HEK293 (cell line): ENCODE measurements at regions not wholly inside any gene's neighbourhood (a gene's known extent, or its start where the extent isn't known, plus 50 kb on each side); places are given as distances from the start of the nearest gene placed in this dataset.

Experiments
- CTCF ChIA-PET: fragments of 350-600 bp; formaldehyde crosslinking; extraction: SDS; loops from one replicate; lab custom pipeline; 2021; ENCODE audit warnings: antibody characterized with exemption; lab: Yijun Ruan, JAX
- POLR2A ChIA-PET: fragments of 300-600 bp; formaldehyde crosslinking; extraction: SDS; loops from one replicate; lab custom pipeline; 2020; ENCODE audit warnings: antibody characterized with exemption, inconsistent platforms; lab: Yijun Ruan, JAX
- H3K27ac ChIP-seq: fragments of 200-500 bp; sonication (Bioruptor generic); 2 replicates; pipeline ENCODE4 v1.5.1; 2014; ENCODE audit warnings: low read depth, low read length, control low read depth, inconsistent platforms; ENCODE audit errors: extremely low read depth
- H3K36me3 ChIP-seq, 2 experiments: fragments of 200-500 bp in 1 of 2; sonication (Bioruptor generic) in 1 of 2; 1 replicate in 1 of 2; 2 replicates in 1 of 2; pipeline ENCODE4 v1.5.1; 2014 to 2017; ENCODE audit warnings: inconsistent platforms in 2 of 2, low read length in 2 of 2; ENCODE audit not compliant: control insufficient read depth in 2 of 2, insufficient read depth in 1 of 2
- H3K4me1 ChIP-seq: fragments of 200-500 bp; sonication (Bioruptor generic); 2 replicates; pipeline ENCODE4 v1.5.1; 2014; ENCODE audit warnings: mild to moderate bottlenecking, low read length, inconsistent platforms; ENCODE audit not compliant: control insufficient read depth, insufficient read depth
- H3K4me3 ChIP-seq: 2 replicates; pipeline ENCODE4 v1.5.1; 2011; ENCODE audit warnings: low read depth, mild to moderate bottlenecking, control low read depth, low read length, moderate library complexity
- H3K9me3 ChIP-seq: fragments of 200-500 bp; sonication (Bioruptor generic); 2 replicates; pipeline ENCODE4 v1.5.1; 2014; ENCODE audit warnings: low read depth, low read length, inconsistent platforms; ENCODE audit not compliant: control insufficient read depth, insufficient read depth
- GLI4 ChIP-seq: fragments of 450-650 bp; formaldehyde crosslinking; IDR thresholded peaks from 2 replicates; pipeline ENCODE4 v1.5.1; 2016; ENCODE audit warnings: missing biosample characterization, missing genetic modification characterization
- HOXA7 ChIP-seq: sonication (generic); formaldehyde crosslinking; IDR thresholded peaks from 2 replicates; pipeline ENCODE4 v1.8.1; 2022; ENCODE audit warnings: missing genetic modification reagents, borderline replicate concordance
- PRDM1 ChIP-seq: fragments of 450-650 bp; formaldehyde crosslinking; IDR thresholded peaks from 2 replicates; pipeline ENCODE4; 2016; ENCODE audit warnings: missing biosample characterization, missing genetic modification characterization
- PRDM2 ChIP-seq: fragments of 450-650 bp; formaldehyde crosslinking; IDR thresholded peaks from 2 replicates; pipeline ENCODE4 v1.5.1; 2016; ENCODE audit warnings: missing biosample characterization, missing genetic modification characterization, borderline replicate concordance
- ZNF18 ChIP-seq: fragments of 450-650 bp; formaldehyde crosslinking; IDR thresholded peaks from 2 replicates; pipeline ENCODE4 v1.5.1; 2016; ENCODE audit warnings: missing biosample characterization, missing genetic modification characterization
- ZNF2 ChIP-seq: fragments of 450-650 bp; formaldehyde crosslinking; IDR thresholded peaks from 2 replicates; pipeline ENCODE4 v1.5.1; 2016; ENCODE audit warnings: missing biosample characterization, missing genetic modification characterization
- ZNF221 ChIP-seq: fragments of 450-650 bp; formaldehyde crosslinking; IDR thresholded peaks from 2 replicates; pipeline ENCODE4 v1.5.1; 2017; ENCODE audit warnings: missing biosample characterization, missing genetic modification characterization, borderline replicate concordance
- ZNF26 ChIP-seq: fragments of 450-650 bp; formaldehyde crosslinking; IDR thresholded peaks from 2 replicates; pipeline ENCODE4 v1.5.1; 2016; ENCODE audit warnings: missing biosample characterization, missing genetic modification characterization
- ZNF266 ChIP-seq: fragments of 450-650 bp; formaldehyde crosslinking; IDR thresholded peaks from 2 replicates; pipeline ENCODE4 v1.5.1; 2016; ENCODE audit warnings: missing biosample characterization, missing genetic modification characterization, low read depth
- ZNF366 ChIP-seq: fragments of 450-650 bp; formaldehyde crosslinking; conservative IDR thresholded peaks from 2 replicates; pipeline ENCODE4 v1.5.1; 2016; ENCODE audit warnings: missing biosample characterization, missing genetic modification characterization
- ZNF544 ChIP-seq: fragments of 450-650 bp; formaldehyde crosslinking; IDR thresholded peaks from 2 replicates; pipeline ENCODE4 v1.5.0; 2017; ENCODE audit warnings: missing biosample characterization, missing genetic modification characterization

GRCh38 chr7:80036107-80036506, 98.5 kb upstream of the GNAI1 start:
- ChIA-PET CTCF (interaction anchor here (1.7 kb wide), 1 partner anchor 12 kb away, joined by 6 read pairs; no protein-coding TSS in a partner anchor), POLR2A (no interaction called here)
- Histone ChIP-seq H3K36me3 (no peaks in the 10 kb centered on the region), H3K27ac (no peak overlapping the region), H3K4me3 (no peak overlapping the region), H3K4me1 (no peaks in the 10 kb centered on the region), H3K9me3 (no peaks in the 10 kb centered on the region)
- TF ChIP-seq GLI4 (tag by site-specific recombination) (no peak), ZNF221 (no peak), ZNF2 (no peak), HOXA7 (CRISPR knock-in tag) (no peak), ZNF544 (tag by site-specific recombination) (no peak), PRDM2 (no peak)

- Histone ChIP-seq H3K36me3 (no peaks in the 10 kb centered on the region), H3K27ac (no peak overlapping the region), H3K4me1 (peaks cover 3% of the 10 kb centered on the region; the same call in 1 of the 2 replicates), H3K9me3 (no peaks in the 10 kb centered on the region), H3K4me3 (no peak overlapping the region)
- CTCF ChIA-PET = interaction anchor here (1.0 kb wide), 1 partner anchor 12 kb away, joined by 3 read pairs; no protein-coding TSS in a partner anchor
- POLR2A ChIA-PET = no interaction called here
- TF ChIP-seq ZNF366 (tag by site-specific recombination) (peak; percentile 62), ZNF266 (no peak), PRDM1 (tag by site-specific recombination) (peak; percentile 92)
These were observed 105.9 kb upstream of the GNAI1 start for GRCh38 chr7:80028717-80029116.

- H3K9me3 ChIP-seq = no peaks in the 10 kb centered on the region
- H3K27ac ChIP-seq = no peak overlapping the region
- ChIA-PET POLR2A (no interaction called here), CTCF (interaction anchor here (0.5 to 1.0 kb wide), 3 partner anchors 11 to 1440 kb away, joined by 3 read pairs; no protein-coding TSS in a partner anchor)
- H3K36me3 ChIP-seq = no peaks in the 10 kb centered on the region
- TF ChIP-seq ZNF26 (tag by site-specific recombination) (no peak), ZNF18 (peak; percentile 57; the same call in 1 of the 2 replicates)
- H3K4me1 ChIP-seq = peaks cover 3% of the 10 kb centered on the region; the same call in 1 of the 2 replicates
- no peak overlapping the region for H3K4me3 ChIP-seq
These were observed 106.9 kb upstream of the GNAI1 start for GRCh38 chr7:80027611-80028173.
